Right atrium auricular region (tissue), 2 donors: ENCODE measurements at regions not wholly inside any gene's neighbourhood (a gene's known extent, or its start where the extent isn't known, plus 50 kb on each side); places are given as distances from the start of the nearest gene placed in this dataset.

Experiments used
- DNase-seq: peaks from one replicate; pipeline ENCODE4 v3.0.0-alpha.2; 2019; ENCODE audit warnings: low spot score
- H3K27ac ChIP-seq, 2 donors: fragments of 200-600 bp; sonication (generic); 1 replicate in 1 of 2; 2 replicates in 1 of 2; pipeline ENCODE4 v1.5.1; 2016 to 2019
- H3K27me3 ChIP-seq, 2 donors: fragments of 200-600 bp; sonication (generic); one replicate each; pipeline versions ENCODE4 v1.5.1 to v1.6.0; 2017 to 2019
- H3K36me3 ChIP-seq: fragments of 200-600 bp; sonication (generic); one replicate; pipeline ENCODE4 v1.5.1; 2016
- H3K4me1 ChIP-seq, 2 donors: fragments of 200-600 bp; sonication (generic); one replicate each; pipeline versions ENCODE4 v1.5.1 to v1.6.0; 2017 to 2019
- H3K4me3 ChIP-seq, 2 donors: fragments of 200-600 bp; sonication (generic); 1 replicate in 1 of 2; 2 replicates in 1 of 2; pipeline ENCODE4 v1.5.1; 2017 to 2019; ENCODE audit warnings: mild to moderate bottlenecking in 1 of 2, moderate library complexity in 1 of 2
- H3K9me3 ChIP-seq, 2 donors: fragments of 200-600 bp; sonication (generic); one replicate each; pipeline ENCODE4 v1.5.1; 2019
- CTCF ChIP-seq, 2 donors: fragments of 200-600 bp; sonication (generic); IDR thresholded peaks; one replicate each; pipeline ENCODE4 v1.5.1; 2019; ENCODE audit warnings: antibody characterized with exemption in 2 of 2

GRCh38 chr14:83118029-83118428 lies 1584.4 kb upstream of the SEL1L start:
- TF ChIP-seq CTCF (IDR thresholded peaks at IDR 0.05), result no peak
- Histone ChIP-seq H3K27ac (no peak overlapping the region), H3K27me3 (no peaks in the 10 kb centered on the region), H3K4me3 (no peak overlapping the region), H3K36me3 (no peaks in the 10 kb centered on the region), H3K4me1 (no peaks in the 10 kb centered on the region), H3K9me3 (no peaks in the 10 kb centered on the region)
- DNase-seq, result no peak

GRCh38 chr14:83120187-83120586 lies 1586.5 kb upstream of the SEL1L start:
- H3K27me3 ChIP-seq, result no peaks in the 10 kb centered on the region
- DNase-seq, result no peak

GRCh38 chr14:83126076-83126475 lies 1592.4 kb upstream of the SEL1L start:
- Histone ChIP-seq H3K4me1 (no peaks in the 10 kb centered on the region), H3K4me3 (no peak overlapping the region), H3K27ac (no peak overlapping the region), H3K27me3 (no peaks in the 10 kb centered on the region), H3K36me3 (no peaks in the 10 kb centered on the region), H3K9me3 (no peaks in the 10 kb centered on the region)
- no peak for TF ChIP-seq CTCF (IDR thresholded peaks at IDR 0.05)
- no peak for DNase-seq

More at GRCh38 chr14:83120187-83120586, 1586.5 kb upstream of the SEL1L start:
- Histone ChIP-seq H3K27ac (no peak overlapping the region), H3K4me1 (no peaks in the 10 kb centered on the region), H3K9me3 (no peaks in the 10 kb centered on the region), H3K36me3 (no peaks in the 10 kb centered on the region), H3K4me3 (no peak overlapping the region)
- no peak for TF ChIP-seq CTCF (IDR thresholded peaks at IDR 0.05)

GRCh38 chr14:83128783-83129182 lies 1595.1 kb upstream of the SEL1L start:
- Histone ChIP-seq H3K36me3 (no peaks in the 10 kb centered on the region), H3K9me3 (no peaks in the 10 kb centered on the region), H3K4me1 (no peaks in the 10 kb centered on the region), H3K4me3 (no peak overlapping the region), H3K27me3 (no peaks in the 10 kb centered on the region), H3K27ac (no peak overlapping the region)
- DNase-seq, result no peak
- no peak for TF ChIP-seq CTCF (IDR thresholded peaks at IDR 0.05)

- Histone ChIP-seq H3K4me3 (no peak overlapping the region), H3K27ac (no peak overlapping the region), H3K36me3 (no peaks in the 10 kb centered on the region), H3K9me3 (no peaks in the 10 kb centered on the region), H3K4me1 (no peaks in the 10 kb centered on the region), H3K27me3 (no peaks in the 10 kb centered on the region)
- no peak for TF ChIP-seq CTCF (IDR thresholded peaks at IDR 0.05)
- no peak for DNase-seq
Measured at GRCh38 chr14:83129496-83129895, 1595.8 kb upstream of the SEL1L start.

GRCh38 chr14:83133981-83134645 lies 1600.5 kb upstream of the SEL1L start:
- Histone ChIP-seq H3K27me3 (no peaks in the 10 kb centered on the region), H3K9me3 (no peaks in the 10 kb centered on the region), H3K4me3 (no peak overlapping the region), H3K36me3 (no peaks in the 10 kb centered on the region), H3K27ac (no peak overlapping the region), H3K4me1 (no peaks in the 10 kb centered on the region)
- DNase-seq, result no peak
- no peak for TF ChIP-seq CTCF (IDR thresholded peaks at IDR 0.05)
